ENCODE measurements at regions not wholly inside any gene's neighbourhood (a gene's known extent, or its start where the extent isn't known, plus 50 kb on each side); places are given as distances from the start of the nearest gene placed in this dataset.

- TF ChIP-seq EZH2 (IDR thresholded peaks at IDR 0.05; ENCODE audit: low read length) (no peak), CTCF (optimal IDR thresholded peaks at IDR 0.05 in 1 of 3, IDR thresholded peaks at IDR 0.05 in 1 of 3, conservative IDR thresholded peaks at IDR 0.05 in 1 of 3; ENCODE audit: extremely low read depth in 1 of 3, insufficient read depth in 2 of 3, low read length in 3 of 3) (no peak)
Observed at GRCh38 chr5:145703856-145704255, 131.3 kb downstream of the PRELID2 start.

All from keratinocyte (primary cell).